ENCODE measurements at regions not wholly inside any gene's neighbourhood (a gene's known extent, or its start where the extent isn't known, plus 50 kb on each side); places are given as distances from the start of the nearest gene placed in this dataset.
A peak's percentile ranks its signal among the peaks of the same experiment; 100 is the strongest.

GRCh38 chr9:81498576-81498975 is 190.8 kb downstream of the TLE1 start:
- H3K9ac ChIP-seq (ENCODE audit: low read length) = no peak overlapping the region
- peaks cover 8 to 17% of the 10 kb centered on the region in 2 experiments for H3K27me3 ChIP-seq (ENCODE audit: control insufficient read depth in 1 of 2, insufficient read depth in 1 of 2, low read length in 2 of 2)
- H4K91ac ChIP-seq (ENCODE audit: low read length) = no peak overlapping the region
- 95% methylated on average over 2 of the region's 5 CpGs for WGBS
- no peak for DNase-seq
- no peak overlapping the region for H3K4ac ChIP-seq (ENCODE audit: low read depth in 1 of 2, low read length in 2 of 2)
- H2AK5ac ChIP-seq (ENCODE audit: low read length, severe bottlenecking) = no peak overlapping the region
- H2BK15ac ChIP-seq (ENCODE audit: low read depth, poor library complexity, severe bottlenecking) = no peak overlapping the region
- no peaks in the 10 kb centered on the region for H3K79me1 ChIP-seq (replicated peaks; ENCODE audit: low read length, poor library complexity, severe bottlenecking)
- H3K36me3 ChIP-seq (ENCODE audit: control insufficient read depth in 1 of 2, insufficient read depth in 2 of 2, low read depth in 1 of 2, low read length in 2 of 2) = no peaks in the 10 kb centered on the region
- no peak overlapping the region for H3K18ac ChIP-seq (ENCODE audit: low read depth in 1 of 2, low read length in 2 of 2)
- no peak overlapping the region for H3K14ac ChIP-seq (ENCODE audit: low read length in 2 of 2)
- H2BK120ac ChIP-seq (ENCODE audit: low read depth, low read length) = no peak overlapping the region
- H3K9me3 ChIP-seq (ENCODE audit: control insufficient read depth, low read length) = no peaks in the 10 kb centered on the region
- H4K8ac ChIP-seq (ENCODE audit: low read length) = no peak overlapping the region
- H3K4me3 ChIP-seq (ENCODE audit: insufficient read depth in 1 of 2, low read depth in 1 of 2, low read length in 2 of 2) = no peak overlapping the region
- no peak overlapping the region for H3K27ac ChIP-seq (ENCODE audit: low read length, poor library complexity, severe bottlenecking)
- no peak overlapping the region for H3K4me2 ChIP-seq (ENCODE audit: low read length, poor library complexity, severe bottlenecking)
- peaks cover 1% of the 10 kb centered on the region for H3K4me1 ChIP-seq (ENCODE audit: control insufficient read depth, insufficient read depth, low read depth, low read length)
- no peak overlapping the region for H3K23ac ChIP-seq (ENCODE audit: low read length in 2 of 2)
- H2BK5ac ChIP-seq (ENCODE audit: low read depth, low read length, poor library complexity, severe bottlenecking) = no peak overlapping the region
- no peak overlapping the region for H2BK12ac ChIP-seq (ENCODE audit: low read length in 2 of 2)
- no peak overlapping the region for H2AFZ ChIP-seq (ENCODE audit: low read depth, low read length)

DNA sequence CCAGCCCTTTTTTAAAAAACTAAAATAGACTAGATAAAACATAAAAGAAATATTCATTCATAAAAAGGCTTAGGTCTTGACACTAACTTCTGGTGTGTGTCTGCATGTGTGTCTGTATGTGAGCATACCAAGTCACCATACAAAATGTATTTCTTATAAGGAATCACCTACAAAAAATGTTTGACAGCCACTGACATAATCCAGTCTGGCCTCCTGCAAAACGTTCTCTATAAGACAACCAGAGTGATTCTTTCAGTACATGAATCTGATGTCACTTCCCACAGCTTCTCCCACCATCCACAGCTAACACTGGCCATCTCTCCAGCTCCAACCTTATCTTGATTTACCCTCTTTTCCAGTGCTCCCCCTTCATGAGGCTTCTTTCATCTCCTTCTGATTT is 192.3 kb downstream of the TLE1 start:
- Histone ChIP-seq H3K23ac (ENCODE audit: low read length in 2 of 2) (no peak overlapping the region), H3K14ac (ENCODE audit: low read length in 2 of 2) (no peak overlapping the region), H4K91ac (ENCODE audit: low read length) (no peak overlapping the region), H3K4ac (ENCODE audit: low read depth in 1 of 2, low read length in 2 of 2) (no peak overlapping the region), H3K18ac (ENCODE audit: low read depth in 1 of 2, low read length in 2 of 2) (no peak overlapping the region), H3K27ac (ENCODE audit: low read length, poor library complexity, severe bottlenecking) (no peak overlapping the region), H2BK12ac (ENCODE audit: low read length in 2 of 2) (no peak overlapping the region), H2AFZ (ENCODE audit: low read depth, low read length) (no peak overlapping the region), H3K4me2 (ENCODE audit: low read length, poor library complexity, severe bottlenecking) (no peak overlapping the region), H2BK15ac (ENCODE audit: low read depth, poor library complexity, severe bottlenecking) (no peak overlapping the region), H2AK5ac (ENCODE audit: low read length, severe bottlenecking) (no peak overlapping the region), H3K9me3 (ENCODE audit: control insufficient read depth, low read length) (no peaks in the 10 kb centered on the region), H3K79me1 (replicated peaks; ENCODE audit: low read length, poor library complexity, severe bottlenecking) (no peaks in the 10 kb centered on the region), H3K36me3 (ENCODE audit: control insufficient read depth in 1 of 2, insufficient read depth in 2 of 2, low read depth in 1 of 2, low read length in 2 of 2) (no peaks in the 10 kb centered on the region), H3K4me1 (ENCODE audit: control insufficient read depth, insufficient read depth, low read depth, low read length) (peaks cover 1% of the 10 kb centered on the region), H2BK120ac (ENCODE audit: low read depth, low read length) (no peak overlapping the region), H2BK5ac (ENCODE audit: low read depth, low read length, poor library complexity, severe bottlenecking) (no peak overlapping the region), H3K27me3 (ENCODE audit: control insufficient read depth in 1 of 2, insufficient read depth in 1 of 2, low read length in 2 of 2) (peaks cover 8 to 17% of the 10 kb centered on the region in 2 experiments), H4K8ac (ENCODE audit: low read length) (no peak overlapping the region), H3K4me3 (ENCODE audit: insufficient read depth in 1 of 2, low read depth in 1 of 2, low read length in 2 of 2) (no peak overlapping the region), H3K9ac (ENCODE audit: low read length) (no peak overlapping the region)
- peak; percentile 48 for DNase-seq
- WGBS = 0% methylated on average over 1 of the region's 1 CpG

GRCh38 chr9:81492710-81493447 is 196.5 kb downstream of the TLE1 start:
- WGBS = 0% methylated on average over 1 of the region's 1 CpG
- H2BK12ac ChIP-seq (ENCODE audit: low read length in 2 of 2) = peak overlapping the region in 1 of 2 experiments; percentile 70

DNA sequence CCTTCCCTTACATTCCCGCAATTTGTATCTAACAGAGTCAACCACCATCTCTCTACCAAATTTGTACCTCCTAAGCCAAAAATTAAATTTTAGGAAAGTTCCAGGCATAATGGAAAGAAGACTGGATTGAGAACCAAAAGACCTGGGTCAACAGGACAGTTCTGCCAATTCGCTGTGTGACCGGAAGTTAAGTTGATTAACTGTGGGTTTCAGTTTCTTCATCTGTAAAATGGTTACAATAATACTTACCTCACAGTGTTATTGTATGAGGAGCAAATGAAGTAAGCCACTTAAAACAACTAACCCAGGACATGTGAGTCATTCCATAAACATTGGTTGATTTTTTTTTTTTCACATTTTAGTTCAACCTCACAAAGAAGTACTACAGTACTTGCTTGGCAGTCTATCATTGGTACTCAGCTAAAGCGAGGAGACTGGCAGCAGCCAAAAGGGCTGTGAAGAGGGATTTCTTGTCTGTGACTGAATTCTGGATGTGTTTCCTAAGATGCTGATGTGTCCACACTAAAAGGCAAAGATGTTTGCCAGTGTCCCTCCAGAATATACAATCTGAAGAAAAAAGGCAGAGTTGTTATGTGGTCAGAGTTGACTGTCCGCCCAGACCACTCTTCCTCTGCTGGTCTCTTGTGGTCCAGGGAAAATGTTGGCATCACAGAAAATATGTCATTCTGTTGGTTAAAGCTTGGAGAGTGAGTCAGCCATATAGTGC is 198.6 kb downstream of the TLE1 start:
- no peak overlapping the region for H3K14ac ChIP-seq (ENCODE audit: low read length in 2 of 2)
- H3K36me3 ChIP-seq (ENCODE audit: control insufficient read depth in 1 of 2, insufficient read depth in 2 of 2, low read depth in 1 of 2, low read length in 2 of 2) = no peaks in the 10 kb centered on the region
- H2BK12ac ChIP-seq (ENCODE audit: low read length in 2 of 2) = peak overlapping the region in 1 of 2 experiments; percentile 28
- no peak overlapping the region for H3K4me2 ChIP-seq (ENCODE audit: low read length, poor library complexity, severe bottlenecking)
- peak overlapping the region; percentile 22 for H2AK5ac ChIP-seq (ENCODE audit: low read length, severe bottlenecking)
- H3K27me3 ChIP-seq (ENCODE audit: control insufficient read depth in 1 of 2, insufficient read depth in 1 of 2, low read length in 2 of 2) = peaks cover 8 to 21% of the 10 kb centered on the region in 2 experiments
- H3K9ac ChIP-seq (ENCODE audit: low read length) = no peak overlapping the region
- no peak overlapping the region for H3K23ac ChIP-seq (ENCODE audit: low read length in 2 of 2)
- no peak overlapping the region for H2BK5ac ChIP-seq (ENCODE audit: low read depth, low read length, poor library complexity, severe bottlenecking)
- WGBS = 71% methylated on average over 3 of the region's 5 CpGs
- H3K4me3 ChIP-seq (ENCODE audit: insufficient read depth in 1 of 2, low read depth in 1 of 2, low read length in 2 of 2) = no peak overlapping the region
- no peaks in the 10 kb centered on the region for H3K79me1 ChIP-seq (replicated peaks; ENCODE audit: low read length, poor library complexity, severe bottlenecking)
- H4K8ac ChIP-seq (ENCODE audit: low read length) = no peak overlapping the region
- peaks cover 1% of the 10 kb centered on the region for H3K4me1 ChIP-seq (ENCODE audit: control insufficient read depth, insufficient read depth, low read depth, low read length)
- no peaks in the 10 kb centered on the region for H3K9me3 ChIP-seq (ENCODE audit: control insufficient read depth, low read length)
- H2BK15ac ChIP-seq (ENCODE audit: low read depth, poor library complexity, severe bottlenecking) = no peak overlapping the region
- peak overlapping the region; percentile 23 for H2BK120ac ChIP-seq (ENCODE audit: low read depth, low read length)
- no peak overlapping the region for H4K91ac ChIP-seq (ENCODE audit: low read length)
- peak overlapping the region; percentile 25 for H3K27ac ChIP-seq (ENCODE audit: low read length, poor library complexity, severe bottlenecking)
- no peak overlapping the region for H2AFZ ChIP-seq (ENCODE audit: low read depth, low read length)
- DNase-seq = peak; percentile 87
- peak overlapping the region in 1 of 2 experiments; percentile 69 for H3K4ac ChIP-seq (ENCODE audit: low read depth in 1 of 2, low read length in 2 of 2)
- no peak overlapping the region for H3K18ac ChIP-seq (ENCODE audit: low read depth in 1 of 2, low read length in 2 of 2)

More at GRCh38 chr9:81492710-81493447, 196.5 kb downstream of the TLE1 start:
- no peak overlapping the region for H3K4me3 ChIP-seq (ENCODE audit: insufficient read depth in 1 of 2, low read depth in 1 of 2, low read length in 2 of 2)
- H3K9ac ChIP-seq (ENCODE audit: low read length) = no peak overlapping the region
- no peak overlapping the region for H3K23ac ChIP-seq (ENCODE audit: low read length in 2 of 2)
- H3K27me3 ChIP-seq (ENCODE audit: control insufficient read depth in 1 of 2, insufficient read depth in 1 of 2, low read length in 2 of 2) = peaks cover 8 to 23% of the 10 kb centered on the region in 2 experiments
- H4K8ac ChIP-seq (ENCODE audit: low read length) = no peak overlapping the region
- no peak overlapping the region for H2BK15ac ChIP-seq (ENCODE audit: low read depth, poor library complexity, severe bottlenecking)
- H3K4me1 ChIP-seq (ENCODE audit: control insufficient read depth, insufficient read depth, low read depth, low read length) = peaks cover 1% of the 10 kb centered on the region
- H3K4ac ChIP-seq (ENCODE audit: low read depth in 1 of 2, low read length in 2 of 2) = no peak overlapping the region
- no peak overlapping the region for H3K4me2 ChIP-seq (ENCODE audit: low read length, poor library complexity, severe bottlenecking)
- no peak overlapping the region for H2AFZ ChIP-seq (ENCODE audit: low read depth, low read length)
- H3K27ac ChIP-seq (ENCODE audit: low read length, poor library complexity, severe bottlenecking) = no peak overlapping the region
- H3K18ac ChIP-seq (ENCODE audit: low read depth in 1 of 2, low read length in 2 of 2) = peak overlapping the region; percentile 55 to 64
- no peaks in the 10 kb centered on the region for H3K9me3 ChIP-seq (ENCODE audit: control insufficient read depth, low read length)
- H4K91ac ChIP-seq (ENCODE audit: low read length) = no peak overlapping the region
- no peaks in the 10 kb centered on the region for H3K79me1 ChIP-seq (replicated peaks; ENCODE audit: low read length, poor library complexity, severe bottlenecking)
- H3K14ac ChIP-seq (ENCODE audit: low read length in 2 of 2) = no peak overlapping the region
- no peak overlapping the region for H2BK5ac ChIP-seq (ENCODE audit: low read depth, low read length, poor library complexity, severe bottlenecking)
- no peak overlapping the region for H2BK120ac ChIP-seq (ENCODE audit: low read depth, low read length)
- no peak overlapping the region for H2AK5ac ChIP-seq (ENCODE audit: low read length, severe bottlenecking)
- H3K36me3 ChIP-seq (ENCODE audit: control insufficient read depth in 1 of 2, insufficient read depth in 2 of 2, low read depth in 1 of 2, low read length in 2 of 2) = no peaks in the 10 kb centered on the region
- peak; percentile 95 for DNase-seq

Measured in mesenchymal stem cell (in vitro differentiated cells and primary cell).